Heart left ventricle (tissue), 13 donors: ENCODE measurements at regions not wholly inside any gene's neighbourhood (a gene's known extent, or its start where the extent isn't known, plus 50 kb on each side); places are given as distances from the start of the nearest gene placed in this dataset.

Source experiments
- POLR2A ChIP-seq, 2 donors: fragments of 450-650 bp; IDR thresholded peaks; one replicate each; pipeline ENCODE4 v1.6.1; 2017; ENCODE audit warnings: antibody characterized with exemption in 2 of 2, mild to moderate bottlenecking in 2 of 2, moderate library complexity in 2 of 2
- TF ChIP-seq, protein P1 (sequence below), 12 donors: fragments of 200-600 bp; sonication (generic) in 4 of 12; IDR thresholded peaks; one replicate each; pipeline versions ENCODE4 v1.5.0 to v1.8.0; 2018 to 2022; ENCODE audit warnings: antibody characterized with exemption in 12 of 12, mild to moderate bottlenecking in 5 of 12
- donor health status: ischemic (EF 13 %, LVEDD 7.1; RV severe dilation, severe dysfunction).
- donor health status: DM: no; HTN: yes; CAD: no.
- donor health status: DM: no; HTN: no; CAD: no.
- donor health status: ischemic (EF 25% LVEDD 6.9; RV normal size, moderate dysfunction).
- donor health status: ischemic (EF 25% LVEDD 5.7; RV mildly dilated, moderate dysfunction).
- donor health status: ischemic (EF 35%, LVEDD 5.7; RV mildly dilated, moderate dysfunction).
- donor health status: nonischemic (EF 11% LVEDD 7.7; RV severe dilation, severe dysfunction).
- donor health status: DM: yes; HTN: yes; CAD: no.
- donor health status: PGD.
- donor health status: ischemic (EF 29% LVEDD 5.4; RV normal size, mild dysfunction).
- donor health status: nonischemic (EF 23%, LVEDD 6.1; RV moderate dilation, normal function).

- TF ChIP-seq, protein P1, sequence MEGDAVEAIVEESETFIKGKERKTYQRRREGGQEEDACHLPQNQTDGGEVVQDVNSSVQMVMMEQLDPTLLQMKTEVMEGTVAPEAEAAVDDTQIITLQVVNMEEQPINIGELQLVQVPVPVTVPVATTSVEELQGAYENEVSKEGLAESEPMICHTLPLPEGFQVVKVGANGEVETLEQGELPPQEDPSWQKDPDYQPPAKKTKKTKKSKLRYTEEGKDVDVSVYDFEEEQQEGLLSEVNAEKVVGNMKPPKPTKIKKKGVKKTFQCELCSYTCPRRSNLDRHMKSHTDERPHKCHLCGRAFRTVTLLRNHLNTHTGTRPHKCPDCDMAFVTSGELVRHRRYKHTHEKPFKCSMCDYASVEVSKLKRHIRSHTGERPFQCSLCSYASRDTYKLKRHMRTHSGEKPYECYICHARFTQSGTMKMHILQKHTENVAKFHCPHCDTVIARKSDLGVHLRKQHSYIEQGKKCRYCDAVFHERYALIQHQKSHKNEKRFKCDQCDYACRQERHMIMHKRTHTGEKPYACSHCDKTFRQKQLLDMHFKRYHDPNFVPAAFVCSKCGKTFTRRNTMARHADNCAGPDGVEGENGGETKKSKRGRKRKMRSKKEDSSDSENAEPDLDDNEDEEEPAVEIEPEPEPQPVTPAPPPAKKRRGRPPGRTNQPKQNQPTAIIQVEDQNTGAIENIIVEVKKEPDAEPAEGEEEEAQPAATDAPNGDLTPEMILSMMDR (IDR thresholded peaks at IDR 0.05), result no peak
- TF ChIP-seq POLR2A (IDR thresholded peaks at IDR 0.05), result no peak
Measured at GRCh38 chrX:55867708-55868107, 150.2 kb downstream of the RRAGB start.
